ENCODE measurements at regions not wholly inside any gene's neighbourhood (a gene's known extent, or its start where the extent isn't known, plus 50 kb on each side); places are given as distances from the start of the nearest gene placed in this dataset.
"Not testable (repeated sequence)": the region's sequence is repeated elsewhere in the genome, so short reads cannot be mapped to it uniquely, and the experiment has no call there.

GRCh38 chr7:113593455-113593854 lies 325.4 kb downstream of the PPP1R3A start:
- not testable (repeated sequence) for DNase-seq (ENCODE audit: low spot score)

- not testable (repeated sequence) for DNase-seq (ENCODE audit: low spot score)
These were observed 325.9 kb downstream of the PPP1R3A start for GRCh38 chr7:113592924-113593323.

- no peak for DNase-seq (ENCODE audit: low spot score)
These were observed 336.3 kb downstream of the PPP1R3A start for GRCh38 chr7:113582471-113582870.

GRCh38 chr7:113563257-113563656 lies 355.6 kb downstream of the PPP1R3A start:
- DNase-seq (ENCODE audit: low spot score): not testable (repeated sequence)

- DNase-seq (ENCODE audit: low spot score): no peak
These were observed 356.0 kb downstream of the PPP1R3A start for GRCh38 chr7:113562801-113563200.

GRCh38 chr7:113562242-113562641 lies 356.6 kb downstream of the PPP1R3A start:
- no peak for DNase-seq (ENCODE audit: low spot score)

GRCh38 chr7:113561446-113561845 lies 357.4 kb downstream of the PPP1R3A start:
- DNase-seq (ENCODE audit: low spot score): no peak

- no peak for DNase-seq (ENCODE audit: low spot score)
These were observed 367.8 kb downstream of the PPP1R3A start for GRCh38 chr7:113550966-113551365.

GRCh38 chr7:113548561-113548960 lies 370.2 kb downstream of the PPP1R3A start:
- DNase-seq (ENCODE audit: low spot score): no peak

- no peak for DNase-seq (ENCODE audit: low spot score)
These were observed 370.7 kb downstream of the PPP1R3A start for GRCh38 chr7:113548137-113548536.

GRCh38 chr7:113521468-113521867 lies 397.3 kb downstream of the PPP1R3A start:
- no peak for DNase-seq (ENCODE audit: low spot score)

- DNase-seq (ENCODE audit: low spot score): no peak
These were observed 399.3 kb downstream of the PPP1R3A start for GRCh38 chr7:113519472-113519871.

GRCh38 chr7:113504691-113505090 lies 386.3 kb upstream of the SMIM30 start:
- DNase-seq (ENCODE audit: low spot score): no peak

GRCh38 chr7:113504142-113504541 lies 385.8 kb upstream of the SMIM30 start:
- DNase-seq (ENCODE audit: low spot score): no peak

- DNase-seq (ENCODE audit: low spot score): not testable (repeated sequence)
These were observed 378.2 kb upstream of the SMIM30 start for GRCh38 chr7:113496586-113496985.

- DNase-seq (ENCODE audit: low spot score): not testable (repeated sequence)
These were observed 376.6 kb upstream of the SMIM30 start for GRCh38 chr7:113494797-113495566.

- no peak for DNase-seq (ENCODE audit: low spot score)
These were observed 373.0 kb upstream of the SMIM30 start for GRCh38 chr7:113491305-113491704.

- DNase-seq (ENCODE audit: low spot score): no peak
These were observed 369.8 kb upstream of the SMIM30 start for GRCh38 chr7:113487925-113488731.

GRCh38 chr7:113486548-113486947 lies 368.2 kb upstream of the SMIM30 start:
- DNase-seq (ENCODE audit: low spot score): no peak

- no peak for DNase-seq (ENCODE audit: low spot score)
These were observed 365.3 kb upstream of the SMIM30 start for GRCh38 chr7:113483657-113484056.

GRCh38 chr7:113480537-113480936 lies 362.2 kb upstream of the SMIM30 start:
- DNase-seq (ENCODE audit: low spot score): no peak

GRCh38 chr7:113464096-113464855 lies 345.9 kb upstream of the SMIM30 start:
- DNase-seq (ENCODE audit: low spot score): no peak

Measured in LoVo (cell line).